GM23248 (cell line): ENCODE measurements at regions not wholly inside any gene's neighbourhood (a gene's known extent, or its start where the extent isn't known, plus 50 kb on each side); places are given as distances from the start of the nearest gene placed in this dataset.

Source experiments
- EZH2 ChIP-seq: fragments of 200-600 bp; sonication (generic); IDR thresholded peaks from 2 replicates; pipeline ENCODE4 v1.6.1; 2018; ENCODE audit warnings: antibody characterized with exemption, mild to moderate bottlenecking; ENCODE audit not compliant: insufficient read depth, poor library complexity, severe bottlenecking
- EZH2phosphoT487 ChIP-seq: fragments of 200-600 bp; sonication (generic); IDR thresholded peaks from 2 replicates; pipeline ENCODE4 v1.6.1; 2018; ENCODE audit warnings: antibody characterized with exemption, moderate library complexity, mild to moderate bottlenecking, low read depth; ENCODE audit not compliant: insufficient read depth

DNA sequence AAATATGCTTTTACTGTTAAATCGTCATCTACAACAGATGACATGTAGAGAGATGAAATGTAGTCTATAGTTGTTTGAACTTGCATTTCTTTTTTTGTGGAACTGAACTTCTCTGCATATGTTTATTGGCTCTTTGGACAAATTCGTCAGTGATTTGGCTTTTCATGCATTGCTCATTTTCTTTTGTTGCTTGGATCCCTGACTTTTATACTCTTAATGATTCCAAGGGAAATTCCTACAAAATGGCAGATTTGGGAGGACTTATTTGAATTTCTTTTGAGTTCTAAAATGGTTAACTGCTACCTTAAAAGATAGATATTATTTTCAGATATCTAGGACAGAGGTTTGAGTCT is 65.4 kb downstream of the UTRN start:
- TF ChIP-seq EZH2: no peak
- TF ChIP-seq EZH2phosphoT487: no peak
